Endothelial cell of umbilical vein (primary cell): ENCODE measurements at regions not wholly inside any gene's neighbourhood (a gene's known extent, or its start where the extent isn't known, plus 50 kb on each side); places are given as distances from the start of the nearest gene placed in this dataset.

Source experiments
- BruUV-seq: library from RNA; stranded (reverse); fragments of 400-500 nt; replicated peaks from 2 replicates; lab custom pipeline; 2021; lab: Mats Ljungman, UMichigan
- CTCF ChIA-PET: fragments of 300-600, 350-600 bp; sonication (Branson Sonifier 250); formaldehyde crosslinking; loops from one replicate; lab custom pipeline; 2021; ENCODE audit warnings: antibody characterized with exemption, inconsistent platforms; lab: Charles Lee
- POLR2A ChIA-PET: fragments of 300-600, 350-600 bp; sonication (Branson Sonifier 250); formaldehyde crosslinking; loops from one replicate; lab custom pipeline; 2021; ENCODE audit warnings: antibody characterized with exemption, inconsistent platforms; lab: Charles Lee
- DNase-seq: peaks from one replicate; pipeline ENCODE4 v3.0.0-alpha.2; 2011; ENCODE audit warnings: low read depth, low spot score
- FAIRE-seq: peaks from 2 replicates; lab custom pipeline; 2011; peaks lifted over from hg19 to GRCh38; lab: Jason Lieb, UNC
- H2AFZ ChIP-seq: 2 replicates; pipeline ENCODE4 v1.6.0; 2012; ENCODE audit warnings: low read depth, low read length, control low read depth, inconsistent platforms
- H3K27ac ChIP-seq: 2 replicates; pipeline ENCODE4 v1.5.1; 2011; ENCODE audit warnings: low read depth, mild to moderate bottlenecking, control low read depth, low read length, moderate library complexity; ENCODE audit not compliant: insufficient read depth
- H3K27me3 ChIP-seq, 2 experiments: 2 replicates each; pipeline versions ENCODE4 v1.6.0 to v1.6.1; 2011; ENCODE audit warnings: low read length in 2 of 2, mixed read lengths in 1 of 2; ENCODE audit not compliant: control insufficient read depth in 2 of 2, insufficient read depth in 2 of 2
- H3K36me3 ChIP-seq, 2 experiments: 2 replicates in 1 of 2; 3 replicates in 1 of 2; pipeline ENCODE4 v1.5.1; 2011; ENCODE audit warnings: low read length in 2 of 2, mild to moderate bottlenecking in 1 of 2, moderate library complexity in 1 of 2; ENCODE audit not compliant: control insufficient read depth in 2 of 2, insufficient read depth in 2 of 2; ENCODE audit errors: extremely low read depth in 1 of 2
- H3K4me1 ChIP-seq: 3 replicates; pipeline ENCODE4 v1.5.1; 2011; ENCODE audit warnings: mild to moderate bottlenecking, low read length; ENCODE audit not compliant: control insufficient read depth, insufficient read depth; ENCODE audit errors: extremely low read depth
- H3K4me2 ChIP-seq: 2 replicates; pipeline ENCODE4 v1.6.1; 2011; ENCODE audit warnings: low read length, control low read depth, mixed read lengths; ENCODE audit not compliant: insufficient read depth
- H3K4me3 ChIP-seq, 3 experiments: fragments of 200-600 bp in 1 of 3; sonication (generic), shearing (Covaris generic) in 1 of 3; replicated peaks in 1 of 3; 2 replicates each; pipeline ENCODE4 v1.5.1; 2011 to 2016; ENCODE audit warnings: control low read depth in 3 of 3, low read length in 3 of 3, mild to moderate bottlenecking in 2 of 3, inconsistent platforms in 1 of 3, low read depth in 1 of 3, moderate library complexity in 1 of 3; ENCODE audit not compliant: insufficient read depth in 1 of 3
- H3K79me2 ChIP-seq: 2 replicates; pipeline ENCODE4 v1.6.0; 2012; ENCODE audit warnings: low read length, inconsistent platforms; ENCODE audit not compliant: control insufficient read depth, insufficient read depth
- H3K9ac ChIP-seq: replicated peaks from 2 replicates; pipeline ENCODE3; 2011; ENCODE audit warnings: low read length, control low read depth; ENCODE audit not compliant: insufficient read depth; ENCODE audit errors: extremely low read depth
- H3K9me1 ChIP-seq: replicated peaks from 3 replicates; pipeline ENCODE4 v1.6.0; 2011; ENCODE audit warnings: mild to moderate bottlenecking, low read length; ENCODE audit not compliant: control insufficient read depth, insufficient read depth; ENCODE audit errors: extremely low read depth
- H3K9me3 ChIP-seq: replicated peaks from 2 replicates; pipeline ENCODE4 v1.5.1; 2012; ENCODE audit warnings: low read length, inconsistent platforms; ENCODE audit not compliant: control insufficient read depth, insufficient read depth
- H4K20me1 ChIP-seq: replicated peaks from 2 replicates; pipeline ENCODE3; 2011; ENCODE audit warnings: mild to moderate bottlenecking, low read length; ENCODE audit not compliant: control insufficient read depth, insufficient read depth; ENCODE audit errors: extremely low read depth
- CTCF ChIP-seq, 2 donors: IDR thresholded peaks; 1 replicate in 1 of 2; 2 replicates in 1 of 2; pipeline ENCODE4 v1.5.1; 2011; ENCODE audit warnings: low read length in 2 of 2, mild to moderate bottlenecking in 2 of 2, moderate library complexity in 2 of 2, control low read depth in 1 of 2, inconsistent platforms in 1 of 2, low read depth in 1 of 2; ENCODE audit not compliant: insufficient read depth in 1 of 2; ENCODE audit errors: extremely low read depth in 1 of 2
- EZH2 ChIP-seq: IDR thresholded peaks from 2 replicates; pipeline ENCODE4 v1.6.1; 2012; ENCODE audit warnings: borderline replicate concordance, low read depth, mild to moderate bottlenecking, moderate library complexity, low read length, inconsistent platforms; ENCODE audit not compliant: severe bottlenecking
- FOS ChIP-seq: IDR thresholded peaks from 2 replicates; pipeline ENCODE4 v1.6.1; 2011; ENCODE audit warnings: mild to moderate bottlenecking, low read length, moderate library complexity, borderline replicate concordance; ENCODE audit not compliant: insufficient read depth
- GATA2 ChIP-seq: IDR thresholded peaks from 2 replicates; pipeline ENCODE4 v1.7.0; 2011; ENCODE audit warnings: low read depth, mild to moderate bottlenecking, moderate library complexity, mixed read lengths, low read length; ENCODE audit not compliant: insufficient read length, insufficient read depth
- JUN ChIP-seq: IDR thresholded peaks from 2 replicates; pipeline ENCODE4 v1.6.1; 2011; ENCODE audit warnings: borderline replicate concordance, low read depth; ENCODE audit not compliant: insufficient read length, insufficient read depth
- MAX ChIP-seq: IDR thresholded peaks from 2 replicates; pipeline ENCODE4 v1.6.1; 2011; ENCODE audit not compliant: insufficient read depth, insufficient read length
- MYC ChIP-seq: IDR thresholded peaks from one replicate; pipeline ENCODE4 v1.6.1; 2011; ENCODE audit warnings: mild to moderate bottlenecking, low read depth, low read length
- POLR2A ChIP-seq: IDR thresholded peaks from 2 replicates; pipeline ENCODE4 v1.6.1; 2012; ENCODE audit warnings: low read depth, mild to moderate bottlenecking, control low read depth, low read length
- POLR2AphosphoS5 ChIP-seq: IDR thresholded peaks from 2 replicates; pipeline ENCODE4 v1.6.1; 2012; ENCODE audit warnings: low read depth, mild to moderate bottlenecking, control low read depth, low read length, moderate library complexity; ENCODE audit not compliant: insufficient read depth
- dilution Hi-C: fragments of 300-500 bp; cut with MboI; formaldehyde crosslinking; loops from one replicate; pipeline ENCODE4 v1.15.0; 2019; ENCODE audit warnings: low sequenced_read_pairs; ENCODE audit not compliant: extremely low pct_ligation_motif_present
- intact Hi-C: fragments of 100-400 bp; cut with micrococcal nuclease; formaldehyde crosslinking; loops from one replicate; pipeline ENCODE4 v1.10.0; 2022

DNA sequence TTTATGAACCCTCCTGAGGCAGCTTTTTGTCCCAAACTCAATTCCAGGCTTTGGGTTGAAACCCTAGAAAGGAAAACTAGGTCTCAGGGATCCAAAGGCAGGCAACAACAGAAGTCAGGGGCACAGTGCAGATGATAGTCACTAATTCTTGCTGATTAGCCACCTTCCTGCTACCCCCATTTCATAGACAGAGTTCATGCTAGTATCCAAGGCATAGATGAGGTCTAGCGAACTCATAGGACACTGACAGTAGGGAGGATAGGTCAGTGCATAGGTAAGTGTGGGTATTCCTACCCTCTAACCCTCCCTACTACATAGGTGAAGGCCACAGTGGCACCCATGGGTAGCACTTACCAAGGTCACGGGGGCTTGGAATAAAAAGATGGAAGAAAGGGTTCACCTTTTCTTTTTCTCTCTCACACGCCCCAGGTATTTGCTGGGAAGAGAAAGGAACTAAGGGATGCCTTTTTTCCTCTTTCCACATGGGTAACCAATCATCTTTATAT, 86.2 kb downstream of the SLC25A46 start:
- intact Hi-C loops (no loop called here), dilution Hi-C loops (no loop called here)
- TF ChIP-seq POLR2AphosphoS5 (no peak), MYC (no peak), CTCF (IDR thresholded peaks at IDR 0.05; ENCODE audit: extremely low read depth in 1 of 2, insufficient read depth in 1 of 2, low read depth in 1 of 2, low read length in 2 of 2) (no peak), EZH2 (no peak), GATA2 (no peak), JUN (no peak), FOS (no peak), POLR2A (no peak), MAX (no peak)
- Histone ChIP-seq H3K27ac (no peak overlapping the region), H3K4me3 (no peak overlapping the region), H2AFZ (no peak overlapping the region), H3K36me3 (no peaks in the 10 kb centered on the region), H3K9me1 (no peaks in the 10 kb centered on the region), H3K4me1 (no peaks in the 10 kb centered on the region), H3K9ac (no peak overlapping the region), H3K27me3 (no peaks in the 10 kb centered on the region), H3K4me2 (no peak overlapping the region), H3K79me2 (no peaks in the 10 kb centered on the region), H3K9me3 (no peaks in the 10 kb centered on the region), H4K20me1 (no peaks in the 10 kb centered on the region)
- BruUV-seq: no TSS peak
- ChIA-PET POLR2A (no interaction called here), CTCF (no interaction called here)
- DNase-seq (no peak), FAIRE-seq (no peak)
